Cardiac fibroblast (primary cell): ENCODE measurements at regions not wholly inside any gene's neighbourhood (a gene's known extent, or its start where the extent isn't known, plus 50 kb on each side); places are given as distances from the start of the nearest gene placed in this dataset.

Experiments used
- DNase-seq, 2 donors: peaks; one replicate each; pipeline versions ENCODE4 v3.0.0 to v3.0.0-alpha.2; 2010; ENCODE audit warnings: low read depth in 2 of 2
- H3K4me3 ChIP-seq, 2 donors: replicated peaks in 1 of 2; 1 replicate in 1 of 2; 2 replicates in 1 of 2; pipeline ENCODE4 v1.5.1; 2011; ENCODE audit warnings: low read depth in 2 of 2, low read length in 2 of 2, mild to moderate bottlenecking in 2 of 2, moderate library complexity in 1 of 2
- TF ChIP-seq, protein P1 (sequence below): IDR thresholded peaks from one replicate; pipeline ENCODE4 v1.5.1; 2011; ENCODE audit warnings: low read depth, mild to moderate bottlenecking, low read length, inconsistent platforms

DNA sequence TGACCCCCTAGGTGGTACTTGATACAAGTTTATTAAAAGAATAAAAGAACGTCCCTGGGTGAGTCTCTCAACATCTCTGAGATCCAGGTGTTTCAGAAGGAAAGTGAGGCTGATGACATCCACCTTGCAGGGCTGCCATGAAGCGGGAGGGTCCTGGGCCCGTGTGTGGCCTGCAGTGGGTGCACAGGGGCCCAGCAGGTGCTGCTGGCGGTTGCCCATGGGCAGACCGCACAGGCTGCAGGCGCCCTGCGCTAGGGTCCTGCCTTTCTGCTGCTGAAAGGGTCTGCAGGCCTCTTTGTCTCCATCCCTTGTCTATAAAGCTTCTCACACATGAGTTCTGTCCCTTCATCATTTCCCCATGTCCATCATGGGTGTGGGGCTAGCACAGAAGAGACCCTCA lies 247.0 kb downstream of the TFCP2L1 start:
- no peak for DNase-seq
- no peak overlapping the region for H3K4me3 ChIP-seq
- TF ChIP-seq, protein P1, sequence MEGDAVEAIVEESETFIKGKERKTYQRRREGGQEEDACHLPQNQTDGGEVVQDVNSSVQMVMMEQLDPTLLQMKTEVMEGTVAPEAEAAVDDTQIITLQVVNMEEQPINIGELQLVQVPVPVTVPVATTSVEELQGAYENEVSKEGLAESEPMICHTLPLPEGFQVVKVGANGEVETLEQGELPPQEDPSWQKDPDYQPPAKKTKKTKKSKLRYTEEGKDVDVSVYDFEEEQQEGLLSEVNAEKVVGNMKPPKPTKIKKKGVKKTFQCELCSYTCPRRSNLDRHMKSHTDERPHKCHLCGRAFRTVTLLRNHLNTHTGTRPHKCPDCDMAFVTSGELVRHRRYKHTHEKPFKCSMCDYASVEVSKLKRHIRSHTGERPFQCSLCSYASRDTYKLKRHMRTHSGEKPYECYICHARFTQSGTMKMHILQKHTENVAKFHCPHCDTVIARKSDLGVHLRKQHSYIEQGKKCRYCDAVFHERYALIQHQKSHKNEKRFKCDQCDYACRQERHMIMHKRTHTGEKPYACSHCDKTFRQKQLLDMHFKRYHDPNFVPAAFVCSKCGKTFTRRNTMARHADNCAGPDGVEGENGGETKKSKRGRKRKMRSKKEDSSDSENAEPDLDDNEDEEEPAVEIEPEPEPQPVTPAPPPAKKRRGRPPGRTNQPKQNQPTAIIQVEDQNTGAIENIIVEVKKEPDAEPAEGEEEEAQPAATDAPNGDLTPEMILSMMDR: no peak

- TF ChIP-seq, protein P1: no peak
- DNase-seq: no peak
- H3K4me3 ChIP-seq: no peak overlapping the region
Observed at GRCh38 chr2:121038431-121038830, 246.6 kb downstream of the TFCP2L1 start.

GRCh38 chr2:121038891-121039616 lies 245.9 kb downstream of the TFCP2L1 start:
- TF ChIP-seq, protein P1: no peak

DNA sequence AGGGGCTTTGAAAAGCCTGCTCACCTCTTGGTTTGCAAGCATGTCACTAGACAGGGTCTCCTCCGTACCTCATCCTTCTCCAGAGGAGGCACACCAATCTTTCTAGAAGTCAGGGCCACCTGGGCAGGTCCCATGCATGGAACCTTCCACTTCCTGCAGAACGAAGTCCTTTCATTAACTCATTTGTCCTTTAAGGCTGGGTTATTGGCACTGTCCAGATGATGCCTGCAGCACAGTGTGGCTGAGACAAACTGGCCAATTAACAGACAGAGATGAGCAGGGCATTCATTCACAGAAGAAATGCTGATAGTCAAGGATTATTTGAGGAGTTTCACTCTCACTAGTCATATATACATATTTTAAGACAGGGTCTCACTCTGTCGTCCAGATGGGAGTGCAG lies 245.3 kb downstream of the TFCP2L1 start:
- DNase-seq: no peak
- TF ChIP-seq, protein P1: no peak
- no peak overlapping the region for H3K4me3 ChIP-seq

More at GRCh38 chr2:121038891-121039616, 245.9 kb downstream of the TFCP2L1 start:
- no peak overlapping the region for H3K4me3 ChIP-seq
- DNase-seq: no peak

GRCh38 chr2:121041516-121041915 lies 243.5 kb downstream of the TFCP2L1 start:
- TF ChIP-seq, protein P1: no peak
- DNase-seq: no peak
- no peak overlapping the region for H3K4me3 ChIP-seq

DNA sequence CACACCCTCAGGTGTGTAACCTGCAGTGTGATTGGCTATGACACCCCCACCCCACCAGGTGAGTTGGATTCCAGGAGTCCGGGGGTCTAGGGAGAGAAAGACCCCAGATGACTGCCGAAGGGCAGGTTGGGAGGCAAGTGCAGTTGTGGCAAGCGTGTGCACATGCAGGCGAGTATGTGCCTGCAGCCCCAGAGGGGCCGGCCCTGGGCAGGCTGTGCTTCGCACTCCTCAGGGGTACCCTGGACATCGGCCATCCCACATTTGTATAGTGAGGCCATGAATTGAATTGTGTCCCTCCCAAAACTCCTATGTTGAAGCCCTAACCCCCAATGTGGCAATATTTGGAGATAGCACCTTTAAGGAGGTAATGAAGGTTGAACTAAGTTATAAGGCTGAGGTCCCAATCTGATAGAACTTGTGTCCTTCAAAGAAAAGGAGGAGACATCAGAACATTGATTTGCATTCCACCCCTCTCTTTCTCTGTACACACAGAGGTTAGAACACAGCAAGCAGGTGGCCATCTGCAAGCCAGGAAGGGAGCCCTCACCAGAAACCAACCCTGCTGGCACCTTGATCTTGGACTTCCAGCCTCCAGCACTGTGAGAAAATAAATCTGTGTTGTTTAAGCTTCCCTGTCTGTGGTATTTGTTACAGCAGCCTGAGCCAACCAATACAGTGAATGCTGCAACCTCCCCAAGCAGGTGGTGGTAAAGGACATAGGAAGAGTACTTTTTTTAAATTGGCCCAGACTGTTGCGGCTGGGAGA lies 241.8 kb downstream of the TFCP2L1 start:
- no peak overlapping the region for H3K4me3 ChIP-seq

More for the DNA sequence above, 241.8 kb downstream of the TFCP2L1 start:
- DNase-seq: no peak
- TF ChIP-seq, protein P1: no peak
